GM12892 (cell line): ENCODE measurements at regions not wholly inside any gene's neighbourhood (a gene's known extent, or its start where the extent isn't known, plus 50 kb on each side); places are given as distances from the start of the nearest gene placed in this dataset.

Experiments
- POLR2A ChIP-seq: IDR thresholded peaks from 2 replicates; pipeline ENCODE4 v1.6.1; 2011; ENCODE audit warnings: low read depth, low read length, control low read depth
- POLR2AphosphoS5 ChIP-seq: IDR thresholded peaks from 2 replicates; pipeline ENCODE4 v1.6.1; 2011; ENCODE audit warnings: low read depth, low read length, control low read depth
- TAF1 ChIP-seq: IDR thresholded peaks from 2 replicates; pipeline ENCODE4 v1.6.1; 2011; ENCODE audit warnings: low read depth, mild to moderate bottlenecking, control low read depth, low read length, borderline replicate concordance

GRCh38 chr2:129753261-129753660 lies 226.2 kb upstream of the RAB6C start:
- TF ChIP-seq POLR2A (no peak), POLR2AphosphoS5 (no peak), TAF1 (no peak)
